GM23248 (cell line): ENCODE measurements at regions not wholly inside any gene's neighbourhood (a gene's known extent, or its start where the extent isn't known, plus 50 kb on each side); places are given as distances from the start of the nearest gene placed in this dataset.

Experiments used
- DNase-seq: peaks from one replicate; pipeline ENCODE4 v3.0.0-alpha.2; 2015
- H2AFZ ChIP-seq: fragments of 200-600 bp; sonication (generic); 2 replicates; pipeline ENCODE4 v1.6.1; 2016; ENCODE audit warnings: antibody characterized with exemption
- H3F3A ChIP-seq: fragments of 200-600 bp; sonication (generic); 2 replicates; pipeline ENCODE4 v1.6.1; 2016; ENCODE audit warnings: mild to moderate bottlenecking, antibody characterized with exemption, mixed run types; ENCODE audit not compliant: insufficient read depth
- H3K27ac ChIP-seq: fragments of 200-600 bp; sonication (generic); 2 replicates; pipeline ENCODE4 v1.5.1; 2016; ENCODE audit warnings: mild to moderate bottlenecking
- H3K27me3 ChIP-seq: fragments of 200-600 bp; sonication (generic); replicated peaks from 2 replicates; pipeline ENCODE4 v1.6.1; 2016; ENCODE audit warnings: mild to moderate bottlenecking; ENCODE audit not compliant: insufficient read depth
- H3K36me3 ChIP-seq: fragments of 200-600 bp; sonication (generic); 2 replicates; pipeline ENCODE4 v1.6.1; 2016; ENCODE audit warnings: low read depth, mild to moderate bottlenecking
- H3K4me1 ChIP-seq: fragments of 200-600 bp; sonication (generic); 2 replicates; pipeline ENCODE4 v1.6.1; 2016; ENCODE audit warnings: mild to moderate bottlenecking; ENCODE audit not compliant: insufficient read depth
- H3K4me2 ChIP-seq: fragments of 200-600 bp; sonication (generic); one replicate; pipeline ENCODE4 v1.6.1; 2016; ENCODE audit warnings: mild to moderate bottlenecking; ENCODE audit not compliant: unreplicated experiment
- H3K4me3 ChIP-seq: fragments of 200-600 bp; sonication (generic); 2 replicates; pipeline ENCODE4 v1.5.1; 2016; ENCODE audit warnings: mild to moderate bottlenecking
- H3K79me2 ChIP-seq: fragments of 200-600 bp; sonication (generic); 2 replicates; pipeline ENCODE4 v1.6.1; 2016; ENCODE audit warnings: mild to moderate bottlenecking; ENCODE audit not compliant: insufficient read depth
- H3K9ac ChIP-seq: fragments of 200-600 bp; sonication (generic); 2 replicates; pipeline ENCODE4 v1.6.1; 2016; ENCODE audit warnings: mild to moderate bottlenecking
- H3K9me2 ChIP-seq: fragments of 200-600 bp; sonication (generic); 2 replicates; pipeline ENCODE4 v1.6.1; 2016; ENCODE audit warnings: mixed run types, mild to moderate bottlenecking, moderate library complexity; ENCODE audit not compliant: insufficient read depth
- H3K9me3 ChIP-seq: fragments of 200-600 bp; sonication (generic); one replicate; pipeline ENCODE4 v1.6.1; 2017; ENCODE audit warnings: low read depth
- H4K20me1 ChIP-seq: fragments of 200-600 bp; sonication (generic); 2 replicates; pipeline ENCODE4 v1.6.0; 2016; ENCODE audit not compliant: insufficient read depth
- EZH2 ChIP-seq: fragments of 200-600 bp; sonication (generic); IDR thresholded peaks from 2 replicates; pipeline ENCODE4 v1.6.1; 2018; ENCODE audit warnings: antibody characterized with exemption, mild to moderate bottlenecking; ENCODE audit not compliant: insufficient read depth, poor library complexity, severe bottlenecking
- EZH2phosphoT487 ChIP-seq: fragments of 200-600 bp; sonication (generic); IDR thresholded peaks from 2 replicates; pipeline ENCODE4 v1.6.1; 2018; ENCODE audit warnings: antibody characterized with exemption, moderate library complexity, mild to moderate bottlenecking, low read depth; ENCODE audit not compliant: insufficient read depth
- WGBS, 2 experiments: methylation state at CpG; one replicate each; pipeline ENCODE4 v1.1.6; 2015 to 2017; ENCODE audit warnings: low lambda C conversion rate in 2 of 2, low coverage in 1 of 2; ENCODE audit errors: missing lambda C conversion rate in 2 of 2; 5-methylcytosine and 5-hydroxymethylcytosine counted together
- in situ Hi-C: fragments of 300-500 bp; cut with MboI; formaldehyde crosslinking; loops from 2 replicates; pipeline ENCODE4 v1.15.0; 2020

GRCh38 chr5:121273833-121274433, 577.7 kb upstream of the FTMT start:
- Histone ChIP-seq H3K79me2 (no peaks in the 10 kb centered on the region), H3K9ac (peak overlapping the region; percentile 60), H3K4me3 (no peak overlapping the region), H3K9me3 (no peaks in the 10 kb centered on the region), H2AFZ (peak overlapping the region; percentile 63), H3K4me1 (peaks cover 11% of the 10 kb centered on the region), H3K27me3 (no peaks in the 10 kb centered on the region), H3K27ac (peak overlapping the region; percentile 75), H3F3A (no peaks in the 10 kb centered on the region), H3K4me2 (peak overlapping the region; percentile 79), H3K9me2 (no peaks in the 10 kb centered on the region), H4K20me1 (no peaks in the 10 kb centered on the region), H3K36me3 (no peaks in the 10 kb centered on the region)
- DNase-seq = peak; percentile 96
- 2 to 5% methylated on average over 2 of the region's 2 CpGs for WGBS, 2 experiments
- TF ChIP-seq EZH2phosphoT487 (no peak), EZH2 (no peak)
- in situ Hi-C loops = no loop called here

- Histone ChIP-seq H3F3A (no peaks in the 10 kb centered on the region), H3K27me3 (no peaks in the 10 kb centered on the region), H3K4me1 (no peaks in the 10 kb centered on the region), H3K79me2 (no peaks in the 10 kb centered on the region), H3K36me3 (no peaks in the 10 kb centered on the region), H3K4me3 (no peak overlapping the region), H3K9me2 (no peaks in the 10 kb centered on the region), H3K9me3 (no peaks in the 10 kb centered on the region), H2AFZ (no peak overlapping the region), H3K9ac (no peak overlapping the region), H3K27ac (no peak overlapping the region), H3K4me2 (no peak overlapping the region), H4K20me1 (no peaks in the 10 kb centered on the region)
- in situ Hi-C loops = no loop called here
- DNase-seq = no peak
- 89 to 91% methylated on average over 4 of the region's 4 CpGs for WGBS, 2 experiments
- TF ChIP-seq EZH2 (no peak), EZH2phosphoT487 (no peak)
Observed at GRCh38 chr5:121279801-121280200, 571.9 kb upstream of the FTMT start.

- peak overlapping the region; percentile 50 for H3K4me2 ChIP-seq
- H3K9ac ChIP-seq = no peak overlapping the region
- no peaks in the 10 kb centered on the region for H3K79me2 ChIP-seq
- no peaks in the 10 kb centered on the region for H3K9me2 ChIP-seq
- H2AFZ ChIP-seq = peak overlapping the region; percentile 62
- H3F3A ChIP-seq = peaks cover 5% of the 10 kb centered on the region; the same call in 1 of the 2 replicates
- TF ChIP-seq EZH2 (no peak), EZH2phosphoT487 (no peak)
- in situ Hi-C loops = no loop called here
- H4K20me1 ChIP-seq = no peaks in the 10 kb centered on the region
- peaks cover 5% of the 10 kb centered on the region; the same call in 1 of the 2 replicates for H3K4me1 ChIP-seq
- no peaks in the 10 kb centered on the region for H3K36me3 ChIP-seq
- H3K4me3 ChIP-seq = peak overlapping the region; percentile 34
- no peaks in the 10 kb centered on the region for H3K27me3 ChIP-seq
- DNase-seq = peak; percentile 42
- 8% methylated on average over 4 of the region's 4 CpGs for WGBS, 2 experiments
- H3K27ac ChIP-seq = no peak overlapping the region
- no peaks in the 10 kb centered on the region for H3K9me3 ChIP-seq
Observed at GRCh38 chr5:121285801-121286521, 565.7 kb upstream of the FTMT start.

GRCh38 chr5:121288781-121289180, 562.9 kb upstream of the FTMT start:
- no peak overlapping the region for H3K27ac ChIP-seq
- no peaks in the 10 kb centered on the region for H3K9me2 ChIP-seq
- H3K27me3 ChIP-seq = no peaks in the 10 kb centered on the region
- H3K9me3 ChIP-seq = no peaks in the 10 kb centered on the region
- peaks cover 5% of the 10 kb centered on the region; the same call in 1 of the 2 replicates for H3F3A ChIP-seq
- no peak overlapping the region for H3K4me2 ChIP-seq
- WGBS, 2 experiments = 83 to 91% methylated on average over 1 of the region's 1 CpG
- no peak overlapping the region for H2AFZ ChIP-seq
- H3K4me1 ChIP-seq = peaks cover 5% of the 10 kb centered on the region; the same call in 1 of the 2 replicates
- no peak for DNase-seq
- no peaks in the 10 kb centered on the region for H4K20me1 ChIP-seq
- no peak overlapping the region for H3K4me3 ChIP-seq
- no peaks in the 10 kb centered on the region for H3K36me3 ChIP-seq
- no peak for TF ChIP-seq EZH2
- no peak for TF ChIP-seq EZH2phosphoT487
- H3K9ac ChIP-seq = no peak overlapping the region
- H3K79me2 ChIP-seq = no peaks in the 10 kb centered on the region
- in situ Hi-C loops = no loop called here
